Gastroesophageal sphincter (tissue), 4 donors: ENCODE measurements at regions not wholly inside any gene's neighbourhood (a gene's known extent, or its start where the extent isn't known, plus 50 kb on each side); places are given as distances from the start of the nearest gene placed in this dataset.

Source experiments
- ATAC-seq: fragments of 150-250 bp; one replicate; pipeline ENCODE4 v1.9.1; 2016; ENCODE audit warnings: mild to moderate bottlenecking, moderate library complexity
- H3K27ac ChIP-seq, 4 donors: fragments of 200-600 bp; sonication (generic) in 3 of 4; 1 replicate in 3 of 4; 2 replicates in 1 of 4; pipeline ENCODE4 v1.5.1; 2016 to 2019
- H3K27me3 ChIP-seq: fragments of 200-600 bp; sonication (generic); one replicate; pipeline ENCODE4 v1.5.1; 2019
- H3K36me3 ChIP-seq, 2 donors: fragments of 200-600 bp; sonication (generic); one replicate each; pipeline ENCODE4 v1.5.1; 2019; ENCODE audit warnings: control low read depth in 1 of 2
- H3K4me1 ChIP-seq, 3 donors: fragments of 200-600 bp; sonication (generic); 1 replicate in 2 of 3; 2 replicates in 1 of 3; pipeline ENCODE4 v1.5.1; 2016 to 2019; ENCODE audit warnings: control low read depth in 2 of 3
- H3K4me3 ChIP-seq, 2 donors: fragments of 200-600 bp; sonication (generic); one replicate each; pipeline ENCODE4 v1.5.1; 2019; ENCODE audit warnings: mild to moderate bottlenecking in 1 of 2, moderate library complexity in 1 of 2
- H3K9me3 ChIP-seq, 3 donors: fragments of 200-600 bp; sonication (generic); one replicate each; pipeline ENCODE4 v1.5.1; 2017 to 2019; ENCODE audit warnings: control low read depth in 2 of 3
- CTCF ChIP-seq, 4 experiments: fragments of 200-600 bp in 2 of 4; fragments of 450-650 bp in 2 of 4; sonication (generic) in 1 of 4; IDR thresholded peaks; one replicate each; pipeline ENCODE4 v1.5.1; 2017 to 2019; ENCODE audit warnings: antibody characterized with exemption in 4 of 4, mild to moderate bottlenecking in 2 of 4, moderate library complexity in 2 of 4
- EP300 ChIP-seq: sonication (generic); formaldehyde crosslinking; IDR thresholded peaks from one replicate; pipeline ENCODE4 v1.6.1; 2017; ENCODE audit warnings: antibody characterized with exemption, mild to moderate bottlenecking
- POLR2A ChIP-seq, 2 donors: fragments of 450-650 bp; IDR thresholded peaks; one replicate each; pipeline ENCODE4 v1.6.1; 2017; ENCODE audit warnings: antibody characterized with exemption in 2 of 2, mild to moderate bottlenecking in 2 of 2, moderate library complexity in 1 of 2
- POLR2AphosphoS5 ChIP-seq: sonication (generic); formaldehyde crosslinking; IDR thresholded peaks from one replicate; pipeline ENCODE4 v1.6.1; 2017; ENCODE audit warnings: antibody characterized with exemption
- WGBS, 2 donors: methylation state at CpG; one replicate each; pipeline ENCODE4 v1.1.5; 2018; ENCODE audit warnings: low coverage in 1 of 2; 5-methylcytosine and 5-hydroxymethylcytosine counted together

GRCh38 chr16:54564841-54565240, 278.3 kb upstream of the IRX3 start:
- TF ChIP-seq POLR2A (IDR thresholded peaks at IDR 0.05): no peak
- TF ChIP-seq CTCF (IDR thresholded peaks at IDR 0.05): no peak
- no peak for TF ChIP-seq POLR2AphosphoS5
- no peak for TF ChIP-seq EP300
- H3K27me3 ChIP-seq: peaks cover 16% of the 10 kb centered on the region
- H3K9me3 ChIP-seq: no peaks in the 10 kb centered on the region
- ATAC-seq: no peak
- WGBS, 2 donors: 71 to 77% methylated on average over 2 to 4 of the region's 4 CpGs
- no peak overlapping the region for H3K27ac ChIP-seq
- no peak overlapping the region for H3K4me3 ChIP-seq
- H3K36me3 ChIP-seq: no peaks in the 10 kb centered on the region
- no peaks in the 10 kb centered on the region for H3K4me1 ChIP-seq

- H3K9me3 ChIP-seq: peaks cover 0 to 13% (median 0%) of the 10 kb centered on the region in 3 donors
- no peak for ATAC-seq
- H3K4me1 ChIP-seq: no peaks in the 10 kb centered on the region
- peaks cover 11% of the 10 kb centered on the region for H3K27me3 ChIP-seq
- no peaks in the 10 kb centered on the region for H3K36me3 ChIP-seq
- H3K4me3 ChIP-seq: no peak overlapping the region
- no peak overlapping the region for H3K27ac ChIP-seq
- TF ChIP-seq EP300 (no peak), POLR2A (IDR thresholded peaks at IDR 0.05) (no peak), POLR2AphosphoS5 (no peak), CTCF (IDR thresholded peaks at IDR 0.05) (no peak)
- 73 to 76% methylated on average over 2 to 3 of the region's 3 CpGs for WGBS, 2 donors
Observed at GRCh38 chr16:54554581-54554980, 268.0 kb upstream of the IRX3 start.

GRCh38 chr16:54548281-54548680, 261.7 kb upstream of the IRX3 start:
- no peaks in the 10 kb centered on the region for H3K4me1 ChIP-seq
- H3K9me3 ChIP-seq: no peaks in the 10 kb centered on the region
- H3K27me3 ChIP-seq: peaks cover 43% of the 10 kb centered on the region
- H3K4me3 ChIP-seq: no peak overlapping the region
- no peak overlapping the region for H3K27ac ChIP-seq
- no peak for ATAC-seq
- TF ChIP-seq CTCF (IDR thresholded peaks at IDR 0.05) (no peak), POLR2AphosphoS5 (no peak), POLR2A (IDR thresholded peaks at IDR 0.05) (no peak), EP300 (no peak)
- no peaks in the 10 kb centered on the region for H3K36me3 ChIP-seq
- WGBS, 2 donors: 48 to 62% methylated on average over 6 to 7 of the region's 7 CpGs

- Histone ChIP-seq H3K36me3 (no peaks in the 10 kb centered on the region), H3K27me3 (peaks cover 52% of the 10 kb centered on the region), H3K9me3 (no peaks in the 10 kb centered on the region), H3K27ac (no peak overlapping the region), H3K4me3 (no peak overlapping the region), H3K4me1 (no peaks in the 10 kb centered on the region)
- no peak for ATAC-seq
- WGBS, 2 donors: 73 to 82% methylated on average over 3 to 4 of the region's 4 CpGs
- TF ChIP-seq CTCF (IDR thresholded peaks at IDR 0.05) (no peak), POLR2A (IDR thresholded peaks at IDR 0.05) (no peak), POLR2AphosphoS5 (no peak), EP300 (no peak)
Observed at GRCh38 chr16:54547052-54547451, 260.5 kb upstream of the IRX3 start.

- Histone ChIP-seq H3K9me3 (no peaks in the 10 kb centered on the region), H3K27me3 (peaks cover 58% of the 10 kb centered on the region), H3K4me3 (no peak overlapping the region), H3K27ac (no peak overlapping the region), H3K36me3 (no peaks in the 10 kb centered on the region), H3K4me1 (no peaks in the 10 kb centered on the region)
- ATAC-seq: no peak
- no peak for TF ChIP-seq POLR2A (IDR thresholded peaks at IDR 0.05)
- TF ChIP-seq POLR2AphosphoS5: no peak
- 0 to 45% methylated on average over 3 of the region's 5 CpGs for WGBS, 2 donors
Observed at GRCh38 chr16:54546521-54546920, 259.9 kb upstream of the IRX3 start.
